ENCODE measurements at regions not wholly inside any gene's neighbourhood (a gene's known extent, or its start where the extent isn't known, plus 50 kb on each side); places are given as distances from the start of the nearest gene placed in this dataset.

DNA sequence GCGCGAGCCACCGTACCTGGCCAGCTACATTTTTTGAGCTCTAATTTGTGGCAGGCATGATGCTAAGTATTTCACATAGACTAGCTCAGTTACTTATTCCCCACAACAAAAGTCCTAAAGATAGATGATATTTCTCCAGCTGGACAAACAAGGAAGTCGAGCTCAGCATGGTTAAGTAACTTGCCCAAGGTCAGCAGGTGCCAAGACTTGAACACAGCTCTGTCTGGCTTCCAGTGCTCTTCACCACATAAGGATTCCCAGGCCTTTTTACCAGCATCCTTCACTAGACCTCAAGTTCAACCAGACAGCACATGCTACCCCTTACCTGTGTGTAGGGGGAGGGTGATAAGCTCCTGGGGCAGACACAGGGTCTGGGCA, 177.3 kb upstream of the NCAM1 start:
- Histone ChIP-seq H3K79me2 (ENCODE audit: low read length) (no peaks in the 10 kb centered on the region), H3K4me1 (ENCODE audit: low read length) (no peaks in the 10 kb centered on the region), H3K27me3 (ENCODE audit: low read depth, low read length) (peaks cover 3% of the 10 kb centered on the region), H3K9me3 (ENCODE audit: insufficient read depth, low read length) (no peaks in the 10 kb centered on the region), H3K9ac (ENCODE audit: low read length) (no peak overlapping the region), H3K4me2 (ENCODE audit: low read length) (no peak overlapping the region), H3K4me3 (ENCODE audit: low read length) (no peak overlapping the region), H3K27ac (ENCODE audit: low read length) (no peak overlapping the region), H3K36me3 (replicated peaks; ENCODE audit: low read depth, low read length) (no peaks in the 10 kb centered on the region), H4K20me1 (ENCODE audit: insufficient read depth, low read length) (no peaks in the 10 kb centered on the region), H2AFZ (ENCODE audit: low read depth, low read length) (no peak overlapping the region)
- TF ChIP-seq, protein P1, sequence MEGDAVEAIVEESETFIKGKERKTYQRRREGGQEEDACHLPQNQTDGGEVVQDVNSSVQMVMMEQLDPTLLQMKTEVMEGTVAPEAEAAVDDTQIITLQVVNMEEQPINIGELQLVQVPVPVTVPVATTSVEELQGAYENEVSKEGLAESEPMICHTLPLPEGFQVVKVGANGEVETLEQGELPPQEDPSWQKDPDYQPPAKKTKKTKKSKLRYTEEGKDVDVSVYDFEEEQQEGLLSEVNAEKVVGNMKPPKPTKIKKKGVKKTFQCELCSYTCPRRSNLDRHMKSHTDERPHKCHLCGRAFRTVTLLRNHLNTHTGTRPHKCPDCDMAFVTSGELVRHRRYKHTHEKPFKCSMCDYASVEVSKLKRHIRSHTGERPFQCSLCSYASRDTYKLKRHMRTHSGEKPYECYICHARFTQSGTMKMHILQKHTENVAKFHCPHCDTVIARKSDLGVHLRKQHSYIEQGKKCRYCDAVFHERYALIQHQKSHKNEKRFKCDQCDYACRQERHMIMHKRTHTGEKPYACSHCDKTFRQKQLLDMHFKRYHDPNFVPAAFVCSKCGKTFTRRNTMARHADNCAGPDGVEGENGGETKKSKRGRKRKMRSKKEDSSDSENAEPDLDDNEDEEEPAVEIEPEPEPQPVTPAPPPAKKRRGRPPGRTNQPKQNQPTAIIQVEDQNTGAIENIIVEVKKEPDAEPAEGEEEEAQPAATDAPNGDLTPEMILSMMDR (IDR thresholded peaks at IDR 0.05; ENCODE audit: low read depth, low read length): no peak
- no peak for TF ChIP-seq EZH2phosphoT487 (IDR thresholded peaks at IDR 0.05; ENCODE audit: low read depth)

DNA sequence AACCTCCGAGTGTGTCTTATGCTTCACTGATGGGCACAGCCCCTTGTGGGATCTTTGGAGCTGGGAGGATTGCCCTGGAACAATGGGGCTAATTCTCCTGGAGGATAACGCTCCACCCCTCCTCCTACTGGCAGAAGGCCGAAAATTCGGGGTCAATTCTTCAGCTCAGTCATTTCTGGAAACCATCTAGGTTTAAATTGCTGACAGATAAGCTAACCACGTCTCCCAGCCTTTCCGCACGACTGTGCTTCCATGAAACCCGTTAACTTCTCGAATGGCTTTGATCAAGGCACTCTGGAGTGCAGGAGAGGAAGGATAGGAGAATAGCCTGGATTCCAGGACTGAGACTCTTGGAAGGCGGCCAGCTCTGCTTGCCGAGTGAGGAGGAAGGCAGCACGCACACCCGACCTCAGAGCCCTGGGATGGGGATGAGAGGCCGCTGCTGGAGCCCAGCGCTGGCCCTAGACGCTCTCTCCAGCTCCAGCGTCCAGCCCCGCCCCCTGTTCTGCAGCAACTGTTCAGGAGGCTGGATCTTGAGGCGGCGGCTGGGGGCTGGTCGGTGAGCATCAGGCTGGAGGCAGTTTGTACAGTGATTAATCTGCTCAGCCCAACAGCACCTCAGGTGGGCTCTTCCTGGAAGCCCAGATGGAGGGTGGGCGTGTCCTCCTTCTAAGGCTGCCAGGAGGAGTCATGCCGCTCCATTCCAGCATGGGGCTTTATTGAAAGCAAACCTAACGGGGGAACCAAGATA, 176.7 kb upstream of the NCAM1 start:
- Histone ChIP-seq H3K4me2 (ENCODE audit: low read length) (no peak overlapping the region), H3K4me1 (ENCODE audit: low read length) (no peaks in the 10 kb centered on the region)
- TF ChIP-seq EZH2phosphoT487 (IDR thresholded peaks at IDR 0.05; ENCODE audit: low read depth): no peak
- TF ChIP-seq, protein P1 (IDR thresholded peaks at IDR 0.05; ENCODE audit: low read depth, low read length): no peak

DNA sequence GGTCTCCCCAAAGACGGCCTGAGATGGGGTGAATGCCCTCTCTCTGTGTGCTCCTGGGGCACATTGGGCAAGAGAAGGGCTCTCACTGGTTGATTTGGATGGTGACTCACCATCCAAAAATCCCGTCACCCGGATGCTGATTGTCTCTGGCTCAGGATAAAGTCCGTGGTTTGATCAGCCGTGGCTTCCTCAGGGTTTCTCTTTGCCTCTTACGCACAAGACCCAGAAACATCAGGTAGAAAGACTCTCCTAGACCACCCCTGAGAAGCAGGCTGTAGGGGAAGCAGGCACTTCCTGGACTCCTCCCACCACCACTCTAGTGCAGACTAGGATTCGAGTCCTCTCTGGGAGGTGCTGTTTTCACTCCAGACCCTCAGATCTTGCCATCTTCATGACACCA, 176.1 kb upstream of the NCAM1 start:
- Histone ChIP-seq H3K9me3 (ENCODE audit: insufficient read depth, low read length) (no peaks in the 10 kb centered on the region), H3K79me2 (ENCODE audit: low read length) (no peaks in the 10 kb centered on the region), H3K27ac (ENCODE audit: low read length) (no peak overlapping the region), H3K36me3 (replicated peaks; ENCODE audit: low read depth, low read length) (no peaks in the 10 kb centered on the region), H2AFZ (ENCODE audit: low read depth, low read length) (no peak overlapping the region), H3K9ac (ENCODE audit: low read length) (no peak overlapping the region), H3K4me3 (ENCODE audit: low read length) (no peak overlapping the region), H3K27me3 (ENCODE audit: low read depth, low read length) (peaks cover 4% of the 10 kb centered on the region), H3K4me2 (ENCODE audit: low read length) (no peak overlapping the region), H4K20me1 (ENCODE audit: insufficient read depth, low read length) (no peaks in the 10 kb centered on the region), H3K4me1 (ENCODE audit: low read length) (no peaks in the 10 kb centered on the region)
- TF ChIP-seq EZH2phosphoT487 (IDR thresholded peaks at IDR 0.05; ENCODE audit: low read depth): no peak
- TF ChIP-seq, protein P1 (IDR thresholded peaks at IDR 0.05; ENCODE audit: low read depth, low read length): no peak

More for the DNA sequence above, 176.7 kb upstream of the NCAM1 start:
- H3K27ac ChIP-seq (ENCODE audit: low read length): no peak overlapping the region
- H4K20me1 ChIP-seq (ENCODE audit: insufficient read depth, low read length): no peaks in the 10 kb centered on the region
- H3K79me2 ChIP-seq (ENCODE audit: low read length): no peaks in the 10 kb centered on the region
- peaks cover 3% of the 10 kb centered on the region for H3K27me3 ChIP-seq (ENCODE audit: low read depth, low read length)
- no peak overlapping the region for H2AFZ ChIP-seq (ENCODE audit: low read depth, low read length)
- no peak overlapping the region for H3K9ac ChIP-seq (ENCODE audit: low read length)
- H3K4me3 ChIP-seq (ENCODE audit: low read length): no peak overlapping the region
- H3K9me3 ChIP-seq (ENCODE audit: insufficient read depth, low read length): no peaks in the 10 kb centered on the region
- no peaks in the 10 kb centered on the region for H3K36me3 ChIP-seq (replicated peaks; ENCODE audit: low read depth, low read length)

- Histone ChIP-seq H3K4me1 (ENCODE audit: low read length) (no peaks in the 10 kb centered on the region), H4K20me1 (ENCODE audit: insufficient read depth, low read length) (no peaks in the 10 kb centered on the region), H3K27me3 (ENCODE audit: low read depth, low read length) (peaks cover 9% of the 10 kb centered on the region), H2AFZ (ENCODE audit: low read depth, low read length) (no peak overlapping the region), H3K4me3 (ENCODE audit: low read length) (no peak overlapping the region), H3K4me2 (ENCODE audit: low read length) (no peak overlapping the region), H3K79me2 (ENCODE audit: low read length) (no peaks in the 10 kb centered on the region), H3K9me3 (ENCODE audit: insufficient read depth, low read length) (no peaks in the 10 kb centered on the region), H3K27ac (ENCODE audit: low read length) (no peak overlapping the region), H3K9ac (ENCODE audit: low read length) (no peak overlapping the region), H3K36me3 (replicated peaks; ENCODE audit: low read depth, low read length) (no peaks in the 10 kb centered on the region)
- TF ChIP-seq EZH2phosphoT487 (IDR thresholded peaks at IDR 0.05; ENCODE audit: low read depth): no peak
- TF ChIP-seq, protein P1 (IDR thresholded peaks at IDR 0.05; ENCODE audit: low read depth, low read length): no peak
Observed at GRCh38 chr11:112785719-112786118, 175.5 kb upstream of the NCAM1 start.

All from OCI-LY3 (cell line).